HPDE6-E6E7 (cell line): ENCODE measurements at regions not wholly inside any gene's neighbourhood (a gene's known extent, or its start where the extent isn't known, plus 50 kb on each side); places are given as distances from the start of the nearest gene placed in this dataset.

Experiments used
- DNase-seq: peaks from one replicate; pipeline ENCODE4 v3.0.0; 2011; ENCODE audit warnings: missing footprints; ENCODE audit errors: extremely low spot score

DNA sequence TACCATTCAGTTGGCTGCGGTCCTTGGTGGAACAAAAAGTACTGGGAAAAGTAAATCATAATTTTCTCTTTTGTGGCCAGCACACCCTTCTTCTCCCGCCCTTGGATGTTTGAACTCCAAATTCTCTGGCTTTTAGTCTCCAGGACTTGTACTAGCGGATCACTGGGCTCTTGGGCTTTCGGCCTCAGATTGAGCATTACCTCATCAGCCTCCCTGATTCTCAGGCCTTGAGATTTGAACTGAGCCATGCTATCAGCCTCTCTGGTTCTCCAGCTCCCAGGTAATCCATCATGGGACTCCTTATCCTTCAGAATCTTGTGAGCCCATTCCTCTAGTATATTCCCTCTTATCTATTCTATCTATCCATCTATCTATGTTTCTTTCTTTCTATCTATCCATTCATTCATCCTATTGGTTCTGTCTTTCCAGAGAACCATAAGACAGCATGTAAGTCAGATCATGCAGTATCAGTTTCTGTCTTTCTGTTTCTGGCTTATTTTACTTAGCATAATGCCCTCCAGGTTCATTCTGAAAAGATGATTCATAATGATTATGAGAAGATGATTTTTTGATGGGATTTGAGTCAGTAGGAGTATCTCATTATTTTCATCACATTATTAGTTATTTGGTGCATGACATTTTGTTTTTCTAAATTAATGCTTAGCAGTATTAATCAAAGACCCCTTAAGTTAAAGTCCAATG, 814.9 kb downstream of the LRFN5 start:
- DNase-seq: no peak

DNA sequence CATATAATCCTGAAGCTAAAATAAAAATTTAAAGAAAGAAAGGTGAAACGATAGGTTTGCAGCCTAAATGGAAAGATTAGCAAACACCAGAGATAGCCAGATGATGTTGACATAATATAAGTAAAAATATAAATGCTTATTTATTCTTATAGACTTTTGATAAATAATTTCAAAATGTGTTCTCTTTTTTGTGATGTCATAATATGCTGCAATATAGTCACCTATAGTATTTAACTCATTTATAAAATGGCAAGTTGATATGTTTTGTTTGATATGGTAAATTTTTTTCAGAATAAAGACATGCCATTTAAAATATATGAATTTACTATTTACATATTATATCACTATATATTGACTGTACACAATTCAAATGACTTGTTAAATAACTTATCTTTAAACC, 813.4 kb downstream of the LRFN5 start:
- DNase-seq: no peak

GRCh38 chr14:42407153-42407552, 800.5 kb downstream of the LRFN5 start:
- no peak for DNase-seq

DNA sequence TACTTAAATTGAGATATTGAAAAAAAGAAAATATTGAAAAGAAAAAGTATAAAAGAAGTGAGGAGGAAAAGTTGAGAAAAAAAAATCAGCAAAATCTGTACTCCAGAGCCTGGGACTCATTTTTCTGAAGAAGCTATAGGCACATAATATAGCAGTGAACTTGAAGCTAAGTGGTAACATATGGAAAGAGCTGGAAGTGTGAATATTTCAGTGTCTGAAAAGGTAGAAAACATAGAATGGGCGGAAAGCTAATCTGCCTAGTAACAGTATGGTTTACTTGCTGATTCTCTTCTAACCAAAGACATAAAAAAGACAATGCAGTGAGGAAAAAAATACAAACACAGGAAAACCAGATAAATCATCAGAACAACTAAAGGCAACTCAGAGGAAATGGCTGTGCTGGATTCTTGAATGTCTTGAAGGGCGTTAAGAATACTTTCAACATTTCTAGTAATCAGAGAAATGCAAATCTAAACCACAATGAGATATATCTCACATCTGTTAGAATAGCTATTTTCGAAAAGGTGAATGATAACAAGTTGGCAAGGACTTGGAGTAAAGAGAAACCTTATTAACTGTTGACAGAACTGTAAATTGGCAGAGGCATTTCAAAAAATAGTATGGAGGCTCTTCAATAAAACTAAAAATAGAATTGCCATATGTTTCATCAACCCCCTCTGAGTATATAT, 784.6 kb downstream of the LRFN5 start:
- DNase-seq: no peak

DNA sequence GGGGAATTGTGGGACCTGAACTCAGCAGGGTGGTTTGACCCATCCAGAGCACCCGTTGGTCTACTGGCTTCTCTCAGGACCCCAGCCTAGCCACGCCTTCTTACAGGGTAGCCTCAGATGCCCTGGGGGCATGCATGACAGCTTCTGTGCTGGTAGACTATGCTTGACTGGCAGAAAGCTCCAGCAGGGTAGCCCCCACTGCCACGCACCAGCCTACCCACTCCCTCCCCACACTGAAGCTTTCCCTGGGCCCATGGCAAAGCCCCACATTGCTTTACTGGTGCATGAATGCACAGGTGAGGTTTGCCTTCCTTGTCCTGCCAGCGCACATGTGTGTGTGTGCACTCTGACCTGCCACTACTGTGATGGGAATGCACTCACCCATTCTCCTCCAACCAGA, 772.2 kb downstream of the LRFN5 start:
- no peak for DNase-seq

- no peak for DNase-seq
Measured at GRCh38 chr14:42378274-42378673, 771.6 kb downstream of the LRFN5 start.

GRCh38 chr14:42374332-42374731, 767.7 kb downstream of the LRFN5 start:
- peak; percentile 1 for DNase-seq

DNA sequence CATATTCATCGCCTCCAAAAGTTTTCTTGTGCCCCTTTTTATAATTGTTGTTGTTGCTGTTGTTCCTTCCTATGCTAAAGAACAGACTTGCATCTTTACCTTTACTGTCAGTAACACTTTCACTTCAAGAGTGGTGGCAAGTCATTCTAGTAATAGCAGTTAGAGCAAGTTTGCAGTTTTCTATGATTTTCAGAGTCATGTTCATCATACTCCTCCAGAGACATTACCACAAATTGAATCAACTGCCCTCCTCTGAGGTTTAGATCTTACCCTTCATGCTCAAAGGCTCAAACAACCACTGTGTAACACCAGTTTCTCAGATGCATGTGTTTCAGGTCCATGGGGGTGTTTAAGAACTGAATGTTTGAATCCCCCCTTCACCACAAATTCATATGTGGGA, 763.4 kb downstream of the LRFN5 start:
- no peak for DNase-seq

DNA sequence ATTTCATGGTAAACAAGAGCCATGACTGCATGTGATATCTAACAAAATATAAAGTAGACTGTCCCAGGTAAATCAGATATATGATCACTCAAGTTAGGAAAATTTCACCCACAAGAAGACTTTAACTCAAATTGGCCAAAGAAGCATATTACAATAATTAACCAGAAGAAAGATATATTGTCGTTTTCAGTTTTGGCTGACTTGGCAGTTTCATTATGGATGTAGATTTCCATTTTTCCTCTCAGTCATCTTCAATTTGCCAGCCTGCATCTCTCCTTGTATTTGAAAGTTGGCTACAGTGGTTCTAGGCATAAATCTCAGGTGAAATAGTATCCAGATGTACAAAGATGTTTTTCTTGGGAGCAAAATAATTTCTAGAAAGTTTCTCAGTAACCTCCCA, 761.6 kb downstream of the LRFN5 start:
- no peak for DNase-seq

DNA sequence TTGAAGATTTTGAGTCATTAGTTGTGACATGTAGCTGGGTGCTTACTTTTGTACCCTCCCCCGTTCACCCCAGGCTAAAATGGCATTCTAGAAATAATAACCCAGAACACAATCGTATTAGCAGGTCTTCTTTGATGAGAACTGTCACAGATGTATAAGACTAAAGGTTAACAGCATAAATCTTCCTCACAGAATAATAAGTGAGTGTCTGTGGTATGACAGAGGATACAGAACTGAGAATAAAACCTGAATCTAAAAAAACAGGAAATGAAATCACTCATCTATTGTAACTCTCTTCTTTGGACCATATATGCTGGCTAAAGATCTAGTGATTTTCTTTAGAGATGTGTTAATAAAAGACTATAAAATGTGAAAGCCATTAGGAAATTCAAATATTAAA, 746.6 kb downstream of the LRFN5 start:
- no peak for DNase-seq

DNA sequence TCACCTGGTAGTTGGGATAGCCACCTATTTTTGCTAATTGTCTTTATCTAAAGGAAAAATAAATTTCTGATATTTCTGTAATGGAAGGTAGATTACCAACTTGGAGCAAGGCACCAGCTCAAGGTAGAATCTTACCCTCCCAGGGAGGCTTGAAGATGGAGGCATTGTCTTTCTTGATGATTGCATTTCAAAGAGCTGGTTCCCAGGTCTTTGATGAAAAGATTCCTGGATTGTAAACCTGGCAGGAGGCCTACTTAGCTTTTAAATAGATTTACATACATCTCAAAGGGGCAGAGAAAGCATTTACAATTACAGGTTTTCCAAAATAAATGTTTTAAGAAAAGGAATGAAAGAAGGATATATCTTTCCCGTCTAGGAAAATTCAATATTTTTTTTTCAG, 729.2 kb downstream of the LRFN5 start:
- DNase-seq: no peak

GRCh38 chr14:42334931-42335330, 728.3 kb downstream of the LRFN5 start:
- DNase-seq: no peak

DNA sequence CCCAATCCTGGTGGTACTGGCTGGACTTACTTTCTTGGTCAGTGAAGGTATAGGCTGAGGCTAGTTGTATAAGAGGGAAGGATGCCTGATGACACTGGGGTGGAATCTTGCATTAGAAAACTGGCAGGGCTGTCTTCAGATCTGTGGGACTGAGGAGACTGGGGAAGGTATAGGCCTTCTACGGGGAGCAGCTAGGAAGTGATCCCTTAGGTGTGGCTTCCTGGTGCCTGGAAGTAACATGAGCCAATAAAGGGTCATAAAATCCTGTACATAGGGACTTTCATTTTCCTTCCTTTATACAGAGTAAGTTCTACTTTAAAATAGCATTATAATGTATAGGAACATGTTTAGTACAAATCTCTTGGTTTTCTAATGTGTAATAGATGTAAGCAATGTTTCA, 716.8 kb downstream of the LRFN5 start:
- DNase-seq: no peak

DNA sequence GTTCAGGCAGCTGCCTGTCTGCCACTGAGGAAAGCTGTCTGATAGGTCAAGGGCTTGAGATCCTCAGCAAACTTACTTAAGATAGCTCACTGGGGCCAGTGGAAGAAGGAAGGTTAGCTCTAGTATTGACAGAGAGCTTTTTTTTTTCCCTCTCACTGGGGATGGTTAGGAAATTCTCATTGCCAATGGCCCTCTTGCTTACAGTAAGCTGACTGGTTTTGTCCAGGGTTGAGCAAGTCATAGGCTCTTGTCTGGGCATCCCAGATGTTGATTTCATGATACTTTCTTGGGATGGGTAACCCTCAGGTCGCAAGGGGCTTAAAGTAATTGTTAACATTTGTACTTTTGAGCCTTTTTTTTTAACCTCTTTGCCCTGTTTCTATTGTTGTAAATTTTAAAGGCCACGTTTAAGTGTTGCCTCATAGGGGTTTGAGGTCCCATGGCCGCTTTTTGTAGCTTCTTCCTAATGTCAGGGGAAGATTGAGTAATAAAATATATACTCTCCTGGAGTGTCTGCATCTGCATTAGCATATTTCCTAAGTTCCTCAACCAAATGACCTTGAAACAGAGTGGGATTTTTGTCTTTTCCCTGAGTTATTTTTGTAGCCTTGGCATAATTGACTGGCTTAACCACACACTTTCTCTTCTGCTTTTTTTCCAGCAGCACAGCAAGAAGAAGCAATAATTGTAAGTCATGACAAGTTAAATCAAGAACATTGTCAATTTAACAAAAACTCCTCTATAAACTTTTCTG, 716.0 kb downstream of the LRFN5 start:
- DNase-seq: no peak

DNA sequence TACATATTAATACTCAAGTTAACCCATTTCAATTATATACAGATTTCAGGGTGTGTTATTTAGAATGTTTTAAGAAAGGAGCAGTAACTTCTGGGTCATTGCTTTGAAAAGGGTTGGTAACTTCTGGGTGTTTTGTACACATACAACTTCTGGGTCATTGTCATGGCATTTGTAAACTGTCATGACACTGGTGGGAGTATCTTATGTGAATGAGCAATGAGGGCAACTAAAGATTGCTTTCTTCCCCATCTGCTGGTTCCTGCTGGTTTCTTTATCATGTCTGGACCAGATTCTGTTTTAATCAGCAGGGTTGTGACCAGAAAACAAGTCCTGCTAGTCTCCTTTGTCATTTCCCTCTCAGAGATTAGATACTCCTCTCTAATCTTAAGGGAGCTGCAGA, 713.3 kb downstream of the LRFN5 start:
- no peak for DNase-seq

DNA sequence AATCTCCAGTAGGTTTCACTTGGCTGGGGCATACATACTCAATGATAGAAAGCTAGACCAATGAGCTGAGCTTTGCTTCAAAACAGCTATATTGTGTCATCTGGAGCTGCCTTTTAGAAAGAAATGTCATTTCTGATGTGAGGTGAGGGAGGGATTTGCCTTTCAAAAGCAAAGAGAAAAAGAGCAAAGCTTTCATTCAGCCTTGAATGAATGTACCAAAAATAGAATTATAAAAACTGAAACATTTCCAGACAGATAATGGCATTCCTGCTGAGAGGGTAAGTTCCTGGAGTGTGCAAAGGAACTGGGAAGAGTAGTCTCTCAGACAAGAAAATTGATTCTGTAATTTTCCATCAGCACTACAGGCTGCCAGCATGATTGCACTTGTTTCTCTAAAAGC, 710.0 kb downstream of the LRFN5 start:
- DNase-seq: no peak

DNA sequence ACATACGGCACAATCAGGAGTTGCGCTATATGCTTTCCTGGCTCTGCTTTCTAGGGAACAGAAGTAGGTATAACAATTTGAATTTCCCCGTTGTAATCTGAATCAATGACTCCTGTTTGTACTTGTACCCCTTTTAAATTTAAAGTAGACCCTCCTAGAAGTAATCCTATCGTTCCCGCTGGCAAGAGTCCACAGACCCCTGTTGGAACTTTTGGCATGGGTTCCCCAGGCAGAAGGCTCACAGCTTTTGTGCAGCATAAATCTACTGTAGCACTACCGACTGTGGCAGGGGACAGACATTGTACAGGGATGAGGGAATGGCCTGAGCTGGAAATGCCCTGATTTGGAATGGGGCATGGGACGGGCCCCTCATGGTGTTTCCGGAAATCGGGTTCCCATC, 705.2 kb downstream of the LRFN5 start:
- no peak for DNase-seq

DNA sequence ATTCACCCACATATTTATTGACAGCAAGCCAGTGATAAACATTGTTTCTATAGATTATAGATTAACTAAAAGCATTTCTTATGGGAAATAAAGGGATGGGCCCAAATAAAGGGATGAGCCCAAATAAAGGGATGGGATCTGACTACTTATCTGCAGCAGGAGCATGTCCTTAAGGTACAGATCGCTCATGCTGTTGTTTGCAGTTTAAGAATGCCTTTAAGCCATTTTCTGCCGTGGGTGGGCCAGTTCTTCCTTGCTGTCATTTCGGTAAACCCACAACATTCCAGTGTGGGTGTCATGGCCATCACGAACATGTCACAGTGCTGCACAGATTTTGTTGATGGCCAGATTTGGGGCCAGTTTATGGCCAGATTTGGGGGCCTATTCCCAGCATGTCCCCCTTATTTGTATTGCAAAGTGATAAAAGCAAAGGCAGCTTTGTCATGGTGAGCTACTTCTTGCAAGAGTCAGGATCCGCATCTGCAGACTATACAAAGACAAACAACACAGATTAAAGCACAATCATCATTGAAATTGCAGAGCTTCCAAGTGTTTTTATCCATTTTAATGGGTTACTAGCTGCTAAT, 700.7 kb downstream of the LRFN5 start:
- DNase-seq: no peak

- no peak for DNase-seq
Measured at GRCh38 chr14:42299692-42300091, 693.0 kb downstream of the LRFN5 start.

DNA sequence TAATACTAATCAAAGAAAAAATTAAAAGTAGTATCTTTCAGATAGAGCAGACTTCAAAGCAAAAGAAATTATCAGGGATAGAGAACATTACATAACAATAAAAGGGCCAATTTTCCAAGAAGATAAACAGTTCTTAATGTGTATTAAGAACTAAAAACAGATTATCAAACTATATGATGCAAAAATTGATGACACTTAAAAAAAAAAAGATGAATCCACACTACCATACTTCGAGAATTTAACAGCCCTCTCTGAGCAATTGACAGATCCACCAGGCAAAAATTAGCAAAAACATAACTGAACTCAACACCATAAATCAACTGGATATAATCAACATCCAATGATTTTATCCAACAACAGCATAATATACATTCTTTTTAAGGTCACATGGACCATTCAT, 686.5 kb downstream of the LRFN5 start:
- DNase-seq: no peak

- no peak for DNase-seq
Measured at GRCh38 chr14:42277840-42278239, 671.2 kb downstream of the LRFN5 start.

- no peak for DNase-seq
Measured at GRCh38 chr14:42269234-42269633, 662.6 kb downstream of the LRFN5 start.

GRCh38 chr14:42248131-42248530, 641.5 kb downstream of the LRFN5 start:
- DNase-seq: no peak
